HG03066 (cell line): ENCODE measurements at regions not wholly inside any gene's neighbourhood (a gene's known extent, or its start where the extent isn't known, plus 50 kb on each side); places are given as distances from the start of the nearest gene placed in this dataset.

ENCODE experiments used
- ATAC-seq: cut with Tn5 transposase; IDR thresholded peaks from one replicate; pipeline ENCODE4 v1.9.1; 2021; ENCODE audit warnings: low read depth; ENCODE audit not compliant: unreplicated experiment

- no peak for ATAC-seq
Measured at GRCh38 chr13:70347947-70348620, 239.8 kb upstream of the KLHL1 start.

- no peak for ATAC-seq
Measured at GRCh38 chr13:70339738-70340137, 231.5 kb upstream of the KLHL1 start.

GRCh38 chr13:70338609-70339008, 230.4 kb upstream of the KLHL1 start:
- no peak for ATAC-seq

GRCh38 chr13:70336866-70337265, 228.6 kb upstream of the KLHL1 start:
- ATAC-seq: no peak

- no peak for ATAC-seq
Measured at GRCh38 chr13:70333752-70334151, 225.5 kb upstream of the KLHL1 start.

- ATAC-seq: no peak
Measured at GRCh38 chr13:70330697-70331361, 222.6 kb upstream of the KLHL1 start.

- no peak for ATAC-seq
Measured at GRCh38 chr13:70324519-70324918, 216.3 kb upstream of the KLHL1 start.

- ATAC-seq: no peak
Measured at GRCh38 chr13:70311191-70311590, 202.9 kb upstream of the KLHL1 start.

GRCh38 chr13:70310396-70311119, 202.3 kb upstream of the KLHL1 start:
- ATAC-seq: no peak

- ATAC-seq: no peak
Measured at GRCh38 chr13:70297189-70297616, 189.0 kb upstream of the KLHL1 start.

GRCh38 chr13:70284371-70284770, 176.1 kb upstream of the KLHL1 start:
- no peak for ATAC-seq

GRCh38 chr13:70275841-70276240, 167.6 kb upstream of the KLHL1 start:
- no peak for ATAC-seq

- no peak for ATAC-seq
Measured at GRCh38 chr13:70255406-70255991, 147.2 kb upstream of the KLHL1 start.

GRCh38 chr13:70253834-70254233, 145.6 kb upstream of the KLHL1 start:
- no peak for ATAC-seq

- ATAC-seq: no peak
Measured at GRCh38 chr13:70253411-70253810, 145.2 kb upstream of the KLHL1 start.

- no peak for ATAC-seq
Measured at GRCh38 chr13:70249332-70250064, 141.2 kb upstream of the KLHL1 start.

GRCh38 chr13:70237131-70237530, 128.9 kb upstream of the KLHL1 start:
- ATAC-seq: no peak

GRCh38 chr13:70235565-70235964, 127.3 kb upstream of the KLHL1 start:
- ATAC-seq: no peak

- ATAC-seq: no peak
Measured at GRCh38 chr13:70223911-70224310, 115.7 kb upstream of the KLHL1 start.

- no peak for ATAC-seq
Measured at GRCh38 chr13:70222926-70223325, 114.7 kb upstream of the KLHL1 start.

GRCh38 chr13:70218618-70219017, 110.4 kb upstream of the KLHL1 start:
- no peak for ATAC-seq
